Germinal center (tissue), 1 donor: ENCODE measurements at regions not wholly inside any gene's neighbourhood (a gene's known extent, or its start where the extent isn't known, plus 50 kb on each side); places are given as distances from the start of the nearest gene placed in this dataset.
"Not testable (repeated sequence)": the region's sequence is repeated elsewhere in the genome, so short reads cannot be mapped to it uniquely, and the experiment has no call there.

ENCODE experiments used
- DNase-seq: peaks from one replicate; pipeline ENCODE4 v3.0.0; 2012; ENCODE audit warnings: mixed read lengths, low spot score

- DNase-seq: no peak
Measured at GRCh38 chr10:23648618-23649017, 209.7 kb downstream of the OTUD1 start.

GRCh38 chr10:23656735-23657134, 217.9 kb downstream of the OTUD1 start:
- DNase-seq: peak; percentile 5

- DNase-seq: no peak
Measured at GRCh38 chr10:23657677-23658076, 218.8 kb downstream of the OTUD1 start.

GRCh38 chr10:23671866-23672265, 233.0 kb downstream of the OTUD1 start:
- DNase-seq: not testable (repeated sequence)

GRCh38 chr10:23675585-23675984, 236.7 kb downstream of the OTUD1 start:
- DNase-seq: no peak

GRCh38 chr10:23676296-23676695, 237.4 kb downstream of the OTUD1 start:
- DNase-seq: no peak

GRCh38 chr10:23686722-23687121, 247.8 kb downstream of the OTUD1 start:
- no peak for DNase-seq

GRCh38 chr10:23692736-23693135, 253.9 kb downstream of the OTUD1 start:
- no peak for DNase-seq

- DNase-seq: peak; percentile 14
Measured at GRCh38 chr10:23693501-23693901, 254.6 kb downstream of the OTUD1 start.

GRCh38 chr10:23693925-23694324, 255.1 kb downstream of the OTUD1 start:
- no peak for DNase-seq

- DNase-seq: no peak
Measured at GRCh38 chr10:23694446-23694920, 255.6 kb downstream of the OTUD1 start.

GRCh38 chr10:23694921-23695824, 256.3 kb downstream of the OTUD1 start:
- DNase-seq: no peak

GRCh38 chr10:23695825-23696420, 257.0 kb downstream of the OTUD1 start:
- DNase-seq: no peak

- DNase-seq: no peak
Measured at GRCh38 chr10:23696476-23696875, 257.6 kb downstream of the OTUD1 start.

GRCh38 chr10:23702977-23703414, 264.1 kb downstream of the OTUD1 start:
- peak; percentile 45 for DNase-seq

- DNase-seq: no peak
Measured at GRCh38 chr10:23715363-23715762, 276.5 kb downstream of the OTUD1 start.

- no peak for DNase-seq
Measured at GRCh38 chr10:23717913-23718312, 279.0 kb downstream of the OTUD1 start.

- DNase-seq: no peak
Measured at GRCh38 chr10:23718946-23719345, 280.1 kb downstream of the OTUD1 start.

- no peak for DNase-seq
Measured at GRCh38 chr10:23723796-23724195, 284.9 kb downstream of the OTUD1 start.

GRCh38 chr10:23725548-23725947, 286.7 kb downstream of the OTUD1 start:
- no peak for DNase-seq

GRCh38 chr10:23742368-23742767, 303.5 kb downstream of the OTUD1 start:
- no peak for DNase-seq

- no peak for DNase-seq
Measured at GRCh38 chr10:23742807-23743206, 303.9 kb downstream of the OTUD1 start.

- no peak for DNase-seq
Measured at GRCh38 chr10:23754179-23754578, 315.3 kb downstream of the OTUD1 start.
